ENCODE measurements at regions not wholly inside any gene's neighbourhood (a gene's known extent, or its start where the extent isn't known, plus 50 kb on each side); places are given as distances from the start of the nearest gene placed in this dataset.
A peak's percentile ranks its signal among the peaks of the same experiment; 100 is the strongest.
"Not testable (repeated sequence)": the region's sequence is repeated elsewhere in the genome, so short reads cannot be mapped to it uniquely, and the experiment has no call there.

- no peak for ATAC-seq (ENCODE audit: low read depth)
- H3K27ac ChIP-seq (ENCODE audit: poor library complexity, severe bottlenecking), result no peak overlapping the region
Measured at GRCh38 chrX:82734140-82734539, 774.0 kb upstream of the POU3F4 start.

DNA sequence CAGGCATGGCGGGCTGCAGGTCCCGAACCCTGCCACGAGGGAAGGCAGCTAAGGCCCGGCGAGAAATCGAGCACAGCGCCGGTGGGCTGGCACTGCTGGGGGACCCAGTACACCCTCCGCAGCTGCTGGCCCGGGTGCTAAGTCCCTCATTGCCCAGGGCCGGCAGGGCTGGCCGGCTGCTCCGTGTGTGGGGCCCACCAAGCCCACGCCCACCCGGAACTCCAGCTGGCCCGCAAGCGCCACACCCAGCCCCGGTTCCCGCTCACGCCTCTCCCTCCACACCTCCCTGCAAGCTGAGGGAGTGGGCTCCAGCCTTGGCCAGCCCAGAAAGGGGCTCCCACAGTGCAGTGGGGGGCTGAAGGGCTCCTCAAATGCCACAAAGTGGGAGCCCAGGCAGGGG lies 769.8 kb upstream of the POU3F4 start:
- not testable (repeated sequence) for H3K27me3 ChIP-seq (ENCODE audit: insufficient read depth, poor library complexity, severe bottlenecking); H3K36me3 ChIP-seq (ENCODE audit: low read depth); H3K4me3 ChIP-seq (ENCODE audit: severe bottlenecking); ATAC-seq (ENCODE audit: low read depth); DNase-seq (ENCODE audit: low spot score); H3K4me1 ChIP-seq (ENCODE audit: insufficient read depth, poor library complexity, severe bottlenecking); H3K9me3 ChIP-seq (ENCODE audit: severe bottlenecking); H3K27ac ChIP-seq (ENCODE audit: poor library complexity, severe bottlenecking)

More at GRCh38 chrX:82734140-82734539, 774.0 kb upstream of the POU3F4 start:
- no peak for TF ChIP-seq CTCF (IDR thresholded peaks at IDR 0.05; ENCODE audit: poor library complexity, severe bottlenecking)
- no peak for DNase-seq (ENCODE audit: low spot score)
- Histone ChIP-seq H3K4me1 (ENCODE audit: insufficient read depth, poor library complexity, severe bottlenecking) (no peaks in the 10 kb centered on the region), H3K4me3 (ENCODE audit: severe bottlenecking) (no peak overlapping the region), H3K36me3 (ENCODE audit: low read depth) (no peaks in the 10 kb centered on the region), H3K9me3 (ENCODE audit: severe bottlenecking) (no peaks in the 10 kb centered on the region), H3K27me3 (ENCODE audit: insufficient read depth, poor library complexity, severe bottlenecking) (no peaks in the 10 kb centered on the region)

- Histone ChIP-seq H3K27ac (ENCODE audit: poor library complexity, severe bottlenecking) (no peak overlapping the region), H3K36me3 (ENCODE audit: low read depth) (no peaks in the 10 kb centered on the region), H3K4me1 (ENCODE audit: insufficient read depth, poor library complexity, severe bottlenecking) (no peaks in the 10 kb centered on the region), H3K4me3 (ENCODE audit: severe bottlenecking) (no peak overlapping the region), H3K9me3 (ENCODE audit: severe bottlenecking) (no peaks in the 10 kb centered on the region), H3K27me3 (ENCODE audit: insufficient read depth, poor library complexity, severe bottlenecking) (no peaks in the 10 kb centered on the region)
- ATAC-seq (ENCODE audit: low read depth) (no peak), DNase-seq (ENCODE audit: low spot score) (no peak)
- no peak for TF ChIP-seq CTCF (IDR thresholded peaks at IDR 0.05; ENCODE audit: poor library complexity, severe bottlenecking)
Measured at GRCh38 chrX:82742351-82742750, 765.7 kb upstream of the POU3F4 start.

- not testable (repeated sequence) for H3K27me3 ChIP-seq (ENCODE audit: insufficient read depth, poor library complexity, severe bottlenecking); H3K27ac ChIP-seq (ENCODE audit: poor library complexity, severe bottlenecking); H3K4me1 ChIP-seq (ENCODE audit: insufficient read depth, poor library complexity, severe bottlenecking); H3K9me3 ChIP-seq (ENCODE audit: severe bottlenecking); H3K4me3 ChIP-seq (ENCODE audit: severe bottlenecking); DNase-seq (ENCODE audit: low spot score); ATAC-seq (ENCODE audit: low read depth); H3K36me3 ChIP-seq (ENCODE audit: low read depth)
Measured at GRCh38 chrX:82745725-82746124, 762.4 kb upstream of the POU3F4 start.

GRCh38 chrX:82748906-82749505 lies 759.1 kb upstream of the POU3F4 start:
- no peak overlapping the region for H3K27ac ChIP-seq (ENCODE audit: poor library complexity, severe bottlenecking)
- peak; percentile 61; the same call in 1 of the 3 replicates for ATAC-seq (ENCODE audit: low read depth)
- no peaks in the 10 kb centered on the region for H3K4me1 ChIP-seq (ENCODE audit: insufficient read depth, poor library complexity, severe bottlenecking)
- H3K27me3 ChIP-seq (ENCODE audit: insufficient read depth, poor library complexity, severe bottlenecking), result no peaks in the 10 kb centered on the region
- no peak overlapping the region for H3K4me3 ChIP-seq (ENCODE audit: severe bottlenecking)
- TF ChIP-seq CTCF (IDR thresholded peaks at IDR 0.05; ENCODE audit: poor library complexity, severe bottlenecking), result no peak
- H3K36me3 ChIP-seq (ENCODE audit: low read depth), result no peaks in the 10 kb centered on the region
- DNase-seq (ENCODE audit: low spot score), result no peak
- H3K9me3 ChIP-seq (ENCODE audit: severe bottlenecking), result no peaks in the 10 kb centered on the region

DNA sequence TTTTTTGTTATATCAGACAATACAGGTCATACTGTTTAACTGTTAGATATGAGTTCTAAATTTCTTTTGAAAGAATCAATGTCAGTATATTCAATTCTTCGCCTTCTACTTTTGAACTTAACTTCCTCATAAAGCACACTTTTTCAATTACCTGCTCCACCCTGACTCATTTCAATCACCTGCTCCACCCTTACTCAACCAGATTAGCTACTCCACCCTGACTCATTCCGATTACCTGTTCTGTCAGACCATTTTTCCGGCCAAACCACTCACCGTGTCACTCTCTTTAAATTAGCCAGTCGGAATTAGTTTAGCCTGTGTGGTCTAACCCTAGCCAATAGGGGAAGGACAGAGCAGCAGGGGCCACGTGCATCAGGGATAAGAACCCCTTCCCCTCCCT lies 751.8 kb upstream of the POU3F4 start:
- no peak overlapping the region for H3K4me3 ChIP-seq (ENCODE audit: severe bottlenecking)
- peaks cover 8% of the 10 kb centered on the region for H3K4me1 ChIP-seq (ENCODE audit: insufficient read depth, poor library complexity, severe bottlenecking)
- H3K27me3 ChIP-seq (ENCODE audit: insufficient read depth, poor library complexity, severe bottlenecking), result no peaks in the 10 kb centered on the region
- H3K36me3 ChIP-seq (ENCODE audit: low read depth), result no peaks in the 10 kb centered on the region
- H3K27ac ChIP-seq (ENCODE audit: poor library complexity, severe bottlenecking), result peak overlapping the region; percentile 62
- H3K9me3 ChIP-seq (ENCODE audit: severe bottlenecking), result no peaks in the 10 kb centered on the region
- no peak for DNase-seq (ENCODE audit: low spot score)
- ATAC-seq (ENCODE audit: low read depth), result no peak
- TF ChIP-seq CTCF (IDR thresholded peaks at IDR 0.05; ENCODE audit: poor library complexity, severe bottlenecking), result no peak
